ENCODE measurements at regions not wholly inside any gene's neighbourhood (a gene's known extent, or its start where the extent isn't known, plus 50 kb on each side); places are given as distances from the start of the nearest gene placed in this dataset.

DNA sequence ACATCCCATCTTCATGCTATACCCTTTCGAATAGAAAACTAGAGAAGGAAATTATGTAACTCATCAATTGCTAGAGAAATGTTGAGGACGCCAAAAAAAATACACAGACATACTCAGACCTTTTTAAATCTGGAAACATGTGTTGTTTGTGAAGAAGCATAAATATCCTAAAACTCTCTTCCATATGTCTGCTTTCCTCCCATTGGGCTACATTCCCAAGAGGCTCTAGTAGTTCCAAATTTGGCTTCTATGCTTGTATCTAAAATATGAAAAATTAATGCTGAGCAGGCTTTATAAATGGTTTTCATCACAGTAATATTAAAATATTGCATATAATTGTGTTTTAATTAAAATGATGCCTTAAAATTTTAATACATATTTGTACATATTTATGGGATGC is 297.9 kb upstream of the PSMD7 start:
- TF ChIP-seq, protein P1, sequence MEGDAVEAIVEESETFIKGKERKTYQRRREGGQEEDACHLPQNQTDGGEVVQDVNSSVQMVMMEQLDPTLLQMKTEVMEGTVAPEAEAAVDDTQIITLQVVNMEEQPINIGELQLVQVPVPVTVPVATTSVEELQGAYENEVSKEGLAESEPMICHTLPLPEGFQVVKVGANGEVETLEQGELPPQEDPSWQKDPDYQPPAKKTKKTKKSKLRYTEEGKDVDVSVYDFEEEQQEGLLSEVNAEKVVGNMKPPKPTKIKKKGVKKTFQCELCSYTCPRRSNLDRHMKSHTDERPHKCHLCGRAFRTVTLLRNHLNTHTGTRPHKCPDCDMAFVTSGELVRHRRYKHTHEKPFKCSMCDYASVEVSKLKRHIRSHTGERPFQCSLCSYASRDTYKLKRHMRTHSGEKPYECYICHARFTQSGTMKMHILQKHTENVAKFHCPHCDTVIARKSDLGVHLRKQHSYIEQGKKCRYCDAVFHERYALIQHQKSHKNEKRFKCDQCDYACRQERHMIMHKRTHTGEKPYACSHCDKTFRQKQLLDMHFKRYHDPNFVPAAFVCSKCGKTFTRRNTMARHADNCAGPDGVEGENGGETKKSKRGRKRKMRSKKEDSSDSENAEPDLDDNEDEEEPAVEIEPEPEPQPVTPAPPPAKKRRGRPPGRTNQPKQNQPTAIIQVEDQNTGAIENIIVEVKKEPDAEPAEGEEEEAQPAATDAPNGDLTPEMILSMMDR (conservative IDR thresholded peaks at IDR 0.05 in 1 of 2, IDR thresholded peaks at IDR 0.05 in 1 of 2; ENCODE audit: extremely low read depth in 1 of 2, insufficient read depth in 1 of 2, low read depth in 1 of 2, low read length in 2 of 2), result no peak
- no peak for TF ChIP-seq EZH2 (IDR thresholded peaks at IDR 0.05; ENCODE audit: borderline replicate concordance, low read length)

Measured in mammary epithelial cell (primary cell).